ENCODE measurements at regions not wholly inside any gene's neighbourhood (a gene's known extent, or its start where the extent isn't known, plus 50 kb on each side); places are given as distances from the start of the nearest gene placed in this dataset.

DNA sequence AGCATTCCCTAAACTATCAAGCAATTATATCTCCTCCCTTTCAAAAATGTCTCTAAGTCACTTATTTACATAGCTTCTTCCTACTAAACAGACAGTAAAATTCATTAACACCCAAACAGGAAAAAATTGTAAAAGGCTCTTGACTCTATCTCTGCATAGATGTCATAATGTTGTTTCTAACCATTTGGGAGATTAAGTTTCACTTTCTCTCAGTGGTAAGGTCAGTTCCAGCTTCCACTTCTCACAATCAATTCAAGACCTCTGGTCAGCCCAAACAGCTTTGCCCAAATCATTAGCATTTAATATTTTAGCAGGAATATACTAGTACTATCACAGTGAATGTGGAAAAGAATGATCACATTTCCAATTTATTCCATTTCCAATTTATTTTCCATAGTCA is 374.3 kb upstream of the MC4R start:
- TF ChIP-seq, protein P1, sequence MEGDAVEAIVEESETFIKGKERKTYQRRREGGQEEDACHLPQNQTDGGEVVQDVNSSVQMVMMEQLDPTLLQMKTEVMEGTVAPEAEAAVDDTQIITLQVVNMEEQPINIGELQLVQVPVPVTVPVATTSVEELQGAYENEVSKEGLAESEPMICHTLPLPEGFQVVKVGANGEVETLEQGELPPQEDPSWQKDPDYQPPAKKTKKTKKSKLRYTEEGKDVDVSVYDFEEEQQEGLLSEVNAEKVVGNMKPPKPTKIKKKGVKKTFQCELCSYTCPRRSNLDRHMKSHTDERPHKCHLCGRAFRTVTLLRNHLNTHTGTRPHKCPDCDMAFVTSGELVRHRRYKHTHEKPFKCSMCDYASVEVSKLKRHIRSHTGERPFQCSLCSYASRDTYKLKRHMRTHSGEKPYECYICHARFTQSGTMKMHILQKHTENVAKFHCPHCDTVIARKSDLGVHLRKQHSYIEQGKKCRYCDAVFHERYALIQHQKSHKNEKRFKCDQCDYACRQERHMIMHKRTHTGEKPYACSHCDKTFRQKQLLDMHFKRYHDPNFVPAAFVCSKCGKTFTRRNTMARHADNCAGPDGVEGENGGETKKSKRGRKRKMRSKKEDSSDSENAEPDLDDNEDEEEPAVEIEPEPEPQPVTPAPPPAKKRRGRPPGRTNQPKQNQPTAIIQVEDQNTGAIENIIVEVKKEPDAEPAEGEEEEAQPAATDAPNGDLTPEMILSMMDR (IDR thresholded peaks at IDR 0.05; ENCODE audit: low read depth, low read length): no peak
- TF ChIP-seq, protein P2, sequence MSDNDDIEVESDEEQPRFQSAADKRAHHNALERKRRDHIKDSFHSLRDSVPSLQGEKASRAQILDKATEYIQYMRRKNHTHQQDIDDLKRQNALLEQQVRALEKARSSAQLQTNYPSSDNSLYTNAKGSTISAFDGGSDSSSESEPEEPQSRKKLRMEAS (IDR thresholded peaks at IDR 0.05; ENCODE audit: low read depth, low read length): no peak
- TF ChIP-seq MYC (IDR thresholded peaks at IDR 0.05; ENCODE audit: low read depth, low read length) (no peak), POLR2A (IDR thresholded peaks at IDR 0.05; ENCODE audit: extremely low read depth, insufficient read length) (no peak)
- DNase-seq (ENCODE audit: low read depth): no peak
- no peak overlapping the region for H3K4me3 ChIP-seq (ENCODE audit: low read depth, low read length)

DNA sequence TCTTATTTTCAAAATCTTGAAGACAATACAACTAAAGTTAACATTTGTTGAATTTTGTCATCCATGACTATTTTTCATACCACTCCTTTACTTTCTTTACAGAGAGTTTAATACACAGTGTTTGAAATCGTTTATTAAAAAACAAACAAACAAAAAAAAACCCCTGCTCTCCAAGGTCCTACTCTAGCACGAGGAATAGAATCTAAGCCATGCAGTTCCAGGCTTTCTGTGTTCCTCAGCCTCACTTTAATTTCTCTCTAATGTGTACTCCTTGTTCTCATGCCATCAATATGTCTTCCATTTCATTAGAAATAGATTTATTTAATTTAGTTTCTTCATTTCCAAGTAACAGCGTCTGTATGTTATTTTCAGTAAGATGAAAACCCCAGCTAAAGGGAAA is 381.2 kb upstream of the MC4R start:
- DNase-seq (ENCODE audit: low read depth): no peak
- H3K4me3 ChIP-seq (ENCODE audit: low read depth, low read length): no peak overlapping the region
- TF ChIP-seq POLR2A (IDR thresholded peaks at IDR 0.05; ENCODE audit: extremely low read depth, insufficient read length) (no peak), MYC (IDR thresholded peaks at IDR 0.05; ENCODE audit: low read depth, low read length) (no peak)
- TF ChIP-seq, protein P2 (IDR thresholded peaks at IDR 0.05; ENCODE audit: low read depth, low read length): no peak
- TF ChIP-seq, protein P1 (IDR thresholded peaks at IDR 0.05; ENCODE audit: low read depth, low read length): no peak

DNA sequence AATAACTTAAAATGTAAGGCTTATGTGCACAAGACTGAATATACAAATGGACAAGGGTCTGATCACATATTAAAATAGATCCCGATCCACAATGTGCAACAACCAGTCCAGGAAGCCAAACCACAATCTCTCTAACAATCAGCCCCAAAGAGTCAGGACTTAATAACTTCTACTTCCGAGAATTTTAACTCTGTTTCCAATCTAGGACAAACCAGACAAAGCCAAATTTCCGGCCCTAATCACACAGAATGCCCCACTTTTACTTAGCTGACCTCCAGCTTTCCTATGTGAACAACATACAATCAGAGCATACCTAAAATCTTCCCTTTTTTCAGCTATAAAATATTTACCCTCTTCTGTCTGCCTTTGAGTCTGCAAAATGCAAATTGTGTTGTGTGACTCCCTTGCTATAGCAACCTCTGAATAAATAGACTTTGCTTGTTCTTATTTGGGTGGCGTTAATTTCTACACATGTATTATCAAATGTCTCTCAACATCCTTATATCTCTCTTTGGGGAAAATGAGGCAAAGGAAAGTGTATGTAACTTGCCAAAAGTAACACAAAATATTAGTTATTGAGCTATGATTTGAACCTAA is 381.9 kb upstream of the MC4R start:
- no peak for DNase-seq (ENCODE audit: low read depth)
- no peak for TF ChIP-seq MYC (IDR thresholded peaks at IDR 0.05; ENCODE audit: low read depth, low read length)
- no peak for TF ChIP-seq POLR2A (IDR thresholded peaks at IDR 0.05; ENCODE audit: extremely low read depth, insufficient read length)
- TF ChIP-seq, protein P2 (IDR thresholded peaks at IDR 0.05; ENCODE audit: low read depth, low read length): no peak
- TF ChIP-seq, protein P1 (IDR thresholded peaks at IDR 0.05; ENCODE audit: low read depth, low read length): no peak
- no peak overlapping the region for H3K4me3 ChIP-seq (ENCODE audit: low read depth, low read length)

DNA sequence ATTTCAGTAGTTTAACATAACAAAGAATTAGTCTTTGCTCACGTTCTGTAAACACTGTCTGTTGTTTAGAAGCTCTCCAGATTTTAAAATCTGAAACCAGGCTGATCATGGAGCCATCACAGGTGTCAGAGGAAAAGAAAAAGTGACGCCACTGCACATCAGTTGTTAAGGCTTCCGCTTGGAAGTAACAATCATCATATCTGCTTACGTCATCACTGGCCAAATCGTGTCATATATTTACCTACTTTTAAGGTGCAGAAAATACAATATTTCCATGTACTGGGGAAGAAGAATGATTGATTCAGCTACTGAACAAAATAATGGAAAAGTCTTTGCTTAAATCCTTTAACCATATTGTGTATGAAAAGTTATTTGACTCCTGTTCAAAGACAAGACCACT is 382.6 kb upstream of the MC4R start:
- no peak overlapping the region for H3K4me3 ChIP-seq (ENCODE audit: low read depth, low read length)
- TF ChIP-seq, protein P1 (IDR thresholded peaks at IDR 0.05; ENCODE audit: low read depth, low read length): no peak
- TF ChIP-seq, protein P2 (IDR thresholded peaks at IDR 0.05; ENCODE audit: low read depth, low read length): no peak
- no peak for TF ChIP-seq POLR2A (IDR thresholded peaks at IDR 0.05; ENCODE audit: extremely low read depth, insufficient read length)
- no peak for TF ChIP-seq MYC (IDR thresholded peaks at IDR 0.05; ENCODE audit: low read depth, low read length)
- DNase-seq (ENCODE audit: low read depth): no peak

DNA sequence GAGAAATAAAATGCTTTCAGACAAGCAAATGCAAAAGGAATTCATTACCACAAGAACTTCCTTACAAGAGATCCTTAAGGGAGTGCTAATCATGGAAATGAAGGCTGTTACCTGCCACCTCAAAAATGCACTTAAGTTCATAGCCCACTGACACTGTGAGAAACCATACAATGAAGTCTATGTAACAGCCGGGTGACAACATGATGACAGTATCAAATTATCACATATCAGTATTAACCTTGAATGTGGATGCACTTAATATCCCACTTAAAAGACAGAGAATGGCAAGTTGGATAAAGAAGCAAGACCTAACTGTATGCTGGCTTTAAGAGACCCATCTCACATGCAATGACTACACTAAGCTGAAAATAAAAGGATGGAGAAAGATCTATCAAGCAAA is 403.4 kb upstream of the MC4R start:
- DNase-seq (ENCODE audit: low read depth): no peak
- H3K4me3 ChIP-seq (ENCODE audit: low read depth, low read length): no peak overlapping the region
- TF ChIP-seq, protein P2 (IDR thresholded peaks at IDR 0.05; ENCODE audit: low read depth, low read length): no peak
- TF ChIP-seq MYC (IDR thresholded peaks at IDR 0.05; ENCODE audit: low read depth, low read length): no peak

DNA sequence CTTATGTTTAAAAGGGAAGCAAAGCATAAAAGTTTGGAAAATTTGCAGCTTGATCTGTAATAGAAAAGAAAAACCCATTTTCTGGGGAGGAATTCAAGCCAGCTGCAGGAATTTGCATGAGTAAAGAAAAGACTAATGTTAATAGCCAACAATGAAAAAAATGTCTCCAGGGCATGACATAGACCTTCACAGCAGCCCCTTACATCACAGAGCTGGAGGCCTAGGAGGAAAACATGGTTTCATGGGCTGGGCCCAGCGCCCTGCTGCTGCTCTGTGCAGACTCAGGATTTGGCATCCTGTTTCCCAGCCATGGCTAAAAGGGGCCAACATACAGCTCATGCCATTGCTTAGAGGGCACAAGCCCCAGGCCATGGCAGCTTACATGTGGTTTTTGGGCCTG is 411.6 kb upstream of the MC4R start:
- DNase-seq (ENCODE audit: low read depth): no peak

More for the DNA sequence above, 411.6 kb upstream of the MC4R start:
- TF ChIP-seq MYC (IDR thresholded peaks at IDR 0.05; ENCODE audit: low read depth, low read length) (no peak), POLR2A (IDR thresholded peaks at IDR 0.05; ENCODE audit: extremely low read depth, insufficient read length) (no peak)
- TF ChIP-seq, protein P2 (IDR thresholded peaks at IDR 0.05; ENCODE audit: low read depth, low read length): no peak
- TF ChIP-seq, protein P1 (IDR thresholded peaks at IDR 0.05; ENCODE audit: low read depth, low read length): no peak
- no peak overlapping the region for H3K4me3 ChIP-seq (ENCODE audit: low read depth, low read length)

Measured in NB4 (cell line).